K562 (cell line): ENCODE measurements at regions not wholly inside any gene's neighbourhood (a gene's known extent, or its start where the extent isn't known, plus 50 kb on each side); places are given as distances from the start of the nearest gene placed in this dataset.
A peak's percentile ranks its signal among the peaks of the same experiment; 100 is the strongest.

Experiments
- ARID2 ChIP-seq: fragments of 450-650 bp; IDR thresholded peaks from 2 replicates; pipeline ENCODE4 v1.6.1; 2017; ENCODE audit warnings: antibody characterized with exemption, mild to moderate bottlenecking
- ATF6 ChIP-seq: sonication (generic); formaldehyde crosslinking; IDR thresholded peaks from 2 replicates; pipeline ENCODE4 v1.4.0; 2020; ENCODE audit warnings: mild to moderate bottlenecking, missing genetic modification reagents
- ATF7 ChIP-seq: fragments of 450-650 bp; IDR thresholded peaks from 2 replicates; pipeline ENCODE4 v1.7.1; 2014; ENCODE audit warnings: mild to moderate bottlenecking, moderate library complexity
- C11orf30 ChIP-seq: fragments of 450-650 bp; IDR thresholded peaks from 2 replicates; pipeline ENCODE4 v1.6.1; 2016; ENCODE audit warnings: low read depth, mild to moderate bottlenecking
- EGR1 ChIP-seq: fragments of 450-650 bp; conservative IDR thresholded peaks from 2 replicates; pipeline ENCODE4 v1.6.1; 2017; ENCODE audit warnings: mild to moderate bottlenecking
- GTF2F1 ChIP-seq: IDR thresholded peaks from 2 replicates; pipeline ENCODE4 v1.6.1; 2011; ENCODE audit warnings: low read depth, low read length, improper control_type of control experiment
- KLF10 ChIP-seq: fragments of 250-450 bp; sonication (Bioruptor Pico); IDR thresholded peaks from 2 replicates; pipeline ENCODE4 v1.6.1; 2021; ENCODE audit warnings: matching md5 sums
- LEF1 ChIP-seq: fragments of 450-650 bp; IDR thresholded peaks from 2 replicates; pipeline ENCODE4 v1.6.1; 2016; ENCODE audit warnings: mild to moderate bottlenecking
- MAX ChIP-seq: sonication (generic); formaldehyde crosslinking; IDR thresholded peaks from 2 replicates; pipeline ENCODE4 v1.9.0; 2022; ENCODE audit warnings: mild to moderate bottlenecking, missing genetic modification reagents
- PHF8 ChIP-seq: fragments of 200-600 bp; sonication (generic); IDR thresholded peaks from 2 replicates; pipeline ENCODE4 v1.6.1; 2012; ENCODE audit warnings: mixed run types, mild to moderate bottlenecking, inconsistent platforms, low read length, moderate library complexity, borderline replicate concordance
- PML ChIP-seq: IDR thresholded peaks from 2 replicates; pipeline ENCODE4 v1.6.1; 2012; ENCODE audit warnings: low read length, inconsistent platforms
- SNIP1 ChIP-seq: fragments of 450-650 bp; IDR thresholded peaks from 2 replicates; pipeline ENCODE4 v1.7.1; 2017; ENCODE audit warnings: low read depth, mild to moderate bottlenecking
- THRA ChIP-seq: fragments of 450-650 bp; IDR thresholded peaks from 2 replicates; pipeline ENCODE4 v1.6.1; 2017; ENCODE audit warnings: mild to moderate bottlenecking, moderate library complexity
- XRCC5 ChIP-seq: fragments of 200-400 bp; formaldehyde crosslinking; IDR thresholded peaks from 2 replicates; pipeline ENCODE4 v1.6.1; 2017; ENCODE audit warnings: low read depth, mild to moderate bottlenecking, low read length
- ZBTB11 ChIP-seq, 3 experiments: fragments of 200-800 bp in 1 of 3; fragments of 250-450 bp in 1 of 3; fragments of 450-650 bp in 1 of 3; sonication (Bioruptor Pico) in 1 of 3; sonication (Bioruptor generic) in 1 of 3; formaldehyde crosslinking in 1 of 3; IDR thresholded peaks; 2 replicates each; pipeline versions ENCODE4 v1.6.1 to v1.8.0; 2016 to 2022; ENCODE audit warnings: mild to moderate bottlenecking in 2 of 3, missing genetic modification characterization in 2 of 3, missing compliant biosample characterization in 1 of 3, moderate library complexity in 1 of 3
- ZBTB12 ChIP-seq: fragments of 250-450 bp; sonication (Bioruptor Pico); IDR thresholded peaks from 2 replicates; pipeline ENCODE4 v1.4.0; 2020
- ZBTB34 ChIP-seq: fragments of 250-450 bp; sonication (Bioruptor Pico); IDR thresholded peaks from 2 replicates; pipeline ENCODE4 v1.8.0; 2021; ENCODE audit warnings: mild to moderate bottlenecking, moderate library complexity
- ZNF239 ChIP-seq: fragments of 250-450 bp; sonication (Bioruptor Pico); IDR thresholded peaks from 2 replicates; pipeline ENCODE4 v1.4.0; 2020; ENCODE audit warnings: mild to moderate bottlenecking
- ZNF507 ChIP-seq: conservative IDR thresholded peaks from 2 replicates; pipeline ENCODE4 v1.6.1; 2017; ENCODE audit warnings: missing genetic modification characterization, missing compliant biosample characterization
- ZNF561 ChIP-seq: fragments of 450-650 bp; formaldehyde crosslinking; conservative IDR thresholded peaks from 2 replicates; pipeline ENCODE4 v1.4.0; 2020; ENCODE audit warnings: mild to moderate bottlenecking, moderate library complexity
- ZNF583 ChIP-seq: fragments of 250-450 bp; sonication (Bioruptor Pico); IDR thresholded peaks from 2 replicates; pipeline ENCODE4 v1.4.0; 2020
- ZSCAN29 ChIP-seq: fragments of 450-650 bp; IDR thresholded peaks from 2 replicates; pipeline ENCODE4 v1.6.1; 2017

GRCh38 chr6:27174958-27175357, 72.5 kb upstream of the PRSS16 start (continued):
- no peak for TF ChIP-seq ZBTB34 (CRISPR knock-in tag)
- no peak for TF ChIP-seq XRCC5
- no peak for TF ChIP-seq SNIP1
- peak; percentile 99 for TF ChIP-seq ZSCAN29
- peak; percentile 65 for TF ChIP-seq LEF1
- TF ChIP-seq ZNF561 = no peak
- 0 out of 2 replicates have a peak, but pooled peaks have one; percentile 27 for TF ChIP-seq ATF7
- no peak for TF ChIP-seq ZNF507 (tag)
- TF ChIP-seq PHF8 = no peak
- no peak for TF ChIP-seq ZBTB11 (CRISPR knock-in tag; IDR thresholded peaks at IDR 0.05)
- TF ChIP-seq ARID2 = no peak
- TF ChIP-seq ATF6 = no peak
- no peak for TF ChIP-seq MAX (CRISPR knock-in tag)
- no peak for TF ChIP-seq KLF10
- no peak for TF ChIP-seq C11orf30
- no peak for TF ChIP-seq THRA
- TF ChIP-seq ZNF239 = no peak
- TF ChIP-seq PML = 0 out of 2 replicates have a peak, but pooled peaks have one; percentile 44
- TF ChIP-seq GTF2F1 = no peak
- no peak for TF ChIP-seq ZNF583
- TF ChIP-seq EGR1 = no peak; the same call in 1 of the 2 replicates
- no peak for TF ChIP-seq ZBTB12 (CRISPR knock-in tag)
